Progenitor cell of endocrine pancreas (in vitro differentiated cells): ENCODE measurements at regions not wholly inside any gene's neighbourhood (a gene's known extent, or its start where the extent isn't known, plus 50 kb on each side); places are given as distances from the start of the nearest gene placed in this dataset.

Source experiments
- DNase-seq: peaks from one replicate; pipeline ENCODE4 v3.0.0; 2021; ENCODE audit warnings: low spot score; ENCODE audit not compliant: unreplicated experiment
- H3K27ac Mint-ChIP-seq: 2 replicates; pipeline ENCODE4 v1.8.0; 2021; ENCODE audit warnings: mild to moderate bottlenecking, moderate library complexity, mixed read lengths
- H3K27me3 Mint-ChIP-seq: 2 replicates; pipeline ENCODE4 v1.8.0; 2021; ENCODE audit warnings: mixed read lengths
- H3K36me3 Mint-ChIP-seq: 2 replicates; pipeline ENCODE4 v1.8.0; 2022; ENCODE audit warnings: mixed read lengths; ENCODE audit not compliant: insufficient read depth
- H3K4me1 Mint-ChIP-seq: 2 replicates; pipeline ENCODE4 v1.8.0; 2021; ENCODE audit warnings: low read depth, mixed read lengths
- H3K4me3 Mint-ChIP-seq: 2 replicates; pipeline ENCODE4 v1.8.0; 2021; ENCODE audit warnings: low read depth, mild to moderate bottlenecking, moderate library complexity, mixed read lengths
- H3K9me3 Mint-ChIP-seq: 2 replicates; pipeline ENCODE4 v1.8.0; 2021; ENCODE audit warnings: low read depth, mixed read lengths
- TF ChIP-seq, protein P1 (sequence below): fragments of 200-600 bp; sonication (generic); IDR thresholded peaks from one replicate; pipeline ENCODE4 v1.5.0; 2021; ENCODE audit warnings: antibody characterized with exemption, mild to moderate bottlenecking; ENCODE audit not compliant: unreplicated experiment

DNA sequence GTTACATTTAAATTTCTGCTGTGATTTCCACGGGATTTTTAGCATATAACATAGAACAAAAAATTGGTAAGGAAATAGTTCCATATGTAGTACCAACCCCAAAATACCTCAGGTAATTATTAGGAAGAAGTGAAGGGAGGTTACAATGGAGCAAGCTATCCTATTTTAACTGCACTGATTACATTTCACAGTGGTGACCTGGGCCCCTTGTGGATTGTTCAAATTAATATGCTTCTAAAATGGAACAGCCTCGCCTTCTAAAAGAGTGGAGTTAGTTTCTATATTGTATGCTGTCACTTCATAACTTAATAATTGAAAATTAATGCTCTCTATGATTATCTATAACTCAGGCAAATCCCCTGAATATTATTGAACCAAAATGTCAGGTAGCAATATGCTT, 651.7 kb upstream of the GBE1 start:
- H3K27me3 Mint-ChIP-seq = no peaks in the 10 kb centered on the region
- no peak for DNase-seq
- no peak overlapping the region for H3K27ac Mint-ChIP-seq
- no peaks in the 10 kb centered on the region for H3K4me1 Mint-ChIP-seq
- TF ChIP-seq, protein P1, sequence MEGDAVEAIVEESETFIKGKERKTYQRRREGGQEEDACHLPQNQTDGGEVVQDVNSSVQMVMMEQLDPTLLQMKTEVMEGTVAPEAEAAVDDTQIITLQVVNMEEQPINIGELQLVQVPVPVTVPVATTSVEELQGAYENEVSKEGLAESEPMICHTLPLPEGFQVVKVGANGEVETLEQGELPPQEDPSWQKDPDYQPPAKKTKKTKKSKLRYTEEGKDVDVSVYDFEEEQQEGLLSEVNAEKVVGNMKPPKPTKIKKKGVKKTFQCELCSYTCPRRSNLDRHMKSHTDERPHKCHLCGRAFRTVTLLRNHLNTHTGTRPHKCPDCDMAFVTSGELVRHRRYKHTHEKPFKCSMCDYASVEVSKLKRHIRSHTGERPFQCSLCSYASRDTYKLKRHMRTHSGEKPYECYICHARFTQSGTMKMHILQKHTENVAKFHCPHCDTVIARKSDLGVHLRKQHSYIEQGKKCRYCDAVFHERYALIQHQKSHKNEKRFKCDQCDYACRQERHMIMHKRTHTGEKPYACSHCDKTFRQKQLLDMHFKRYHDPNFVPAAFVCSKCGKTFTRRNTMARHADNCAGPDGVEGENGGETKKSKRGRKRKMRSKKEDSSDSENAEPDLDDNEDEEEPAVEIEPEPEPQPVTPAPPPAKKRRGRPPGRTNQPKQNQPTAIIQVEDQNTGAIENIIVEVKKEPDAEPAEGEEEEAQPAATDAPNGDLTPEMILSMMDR = no peak
- H3K9me3 Mint-ChIP-seq = no peaks in the 10 kb centered on the region
- no peak overlapping the region for H3K4me3 Mint-ChIP-seq
- no peaks in the 10 kb centered on the region for H3K36me3 Mint-ChIP-seq

DNA sequence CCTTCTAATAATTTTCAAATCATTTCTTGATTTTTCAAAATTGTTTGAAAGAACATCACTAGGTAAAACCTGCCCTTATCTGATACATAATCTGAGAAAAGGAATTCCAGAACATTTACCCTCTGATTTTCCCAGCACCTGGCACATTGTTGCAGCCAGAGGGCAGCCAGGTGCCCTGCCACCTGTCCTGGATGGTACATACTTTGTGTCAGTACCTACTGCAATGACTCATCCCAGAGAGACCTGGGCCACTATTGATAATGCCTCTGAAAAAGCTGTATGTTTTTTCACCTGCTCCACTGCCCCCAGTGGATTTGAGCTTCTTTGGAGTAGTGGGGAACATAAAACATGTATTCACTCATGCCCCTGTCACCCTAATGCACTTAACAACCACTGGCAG, 648.9 kb upstream of the GBE1 start:
- no peak for DNase-seq
- H3K27ac Mint-ChIP-seq = no peak overlapping the region
- TF ChIP-seq, protein P1 = no peak
- no peak overlapping the region for H3K4me3 Mint-ChIP-seq
- H3K27me3 Mint-ChIP-seq = no peaks in the 10 kb centered on the region
- no peaks in the 10 kb centered on the region for H3K4me1 Mint-ChIP-seq
- H3K36me3 Mint-ChIP-seq = no peaks in the 10 kb centered on the region
- no peaks in the 10 kb centered on the region for H3K9me3 Mint-ChIP-seq

DNA sequence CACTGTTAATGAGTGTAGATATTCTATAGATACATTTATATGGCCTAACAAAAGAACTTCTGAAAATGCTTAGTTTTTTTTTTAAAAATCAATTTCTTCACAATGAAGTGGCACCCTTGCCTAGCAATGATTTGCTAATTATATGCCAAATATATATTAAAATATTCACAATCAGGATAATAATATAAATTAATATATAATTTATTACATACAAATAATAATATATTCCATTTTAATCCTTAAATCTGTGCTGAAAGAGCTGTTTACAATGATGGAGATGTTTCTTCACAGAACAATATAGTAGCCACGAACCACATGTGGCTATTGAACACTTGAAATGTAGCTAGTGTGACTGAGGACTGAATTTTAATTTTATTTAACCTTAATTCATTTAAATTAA, 648.4 kb upstream of the GBE1 start:
- no peaks in the 10 kb centered on the region for H3K27me3 Mint-ChIP-seq
- TF ChIP-seq, protein P1 = no peak
- H3K27ac Mint-ChIP-seq = no peak overlapping the region
- no peak for DNase-seq
- no peaks in the 10 kb centered on the region for H3K4me1 Mint-ChIP-seq
- H3K4me3 Mint-ChIP-seq = no peak overlapping the region
- no peaks in the 10 kb centered on the region for H3K36me3 Mint-ChIP-seq
- H3K9me3 Mint-ChIP-seq = no peaks in the 10 kb centered on the region

DNA sequence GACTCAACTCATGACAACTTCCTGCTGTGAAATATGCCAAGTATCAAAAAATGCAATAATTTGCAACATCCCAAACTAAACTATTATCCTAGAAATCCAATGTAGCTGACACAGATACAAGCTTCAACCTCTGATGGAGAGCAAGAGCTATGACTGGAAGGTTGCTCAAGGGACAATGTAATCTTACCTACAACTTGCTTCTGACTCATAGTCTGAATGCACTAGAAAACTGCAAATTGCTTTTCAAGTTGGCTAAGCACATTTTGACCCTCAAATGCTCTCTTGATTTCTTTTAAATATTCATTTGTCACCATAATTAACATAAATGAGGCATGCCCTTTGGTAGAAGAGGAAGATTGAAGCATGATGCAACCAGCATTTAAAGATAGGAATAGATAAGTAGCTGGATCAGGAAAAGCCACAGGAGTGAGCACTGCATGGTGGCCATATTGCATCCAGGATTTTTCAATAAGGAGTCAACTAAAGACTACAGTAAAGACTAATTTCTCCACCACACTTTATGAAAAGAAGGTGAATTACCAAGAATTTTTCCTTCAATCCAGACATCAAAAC, 630.8 kb upstream of the GBE1 start:
- DNase-seq = no peak
- Mint-ChIP-seq H3K36me3 (no peaks in the 10 kb centered on the region), H3K27me3 (no peaks in the 10 kb centered on the region), H3K4me3 (no peak overlapping the region), H3K4me1 (peaks cover 2% of the 10 kb centered on the region), H3K27ac (no peak overlapping the region), H3K9me3 (peaks cover 4% of the 10 kb centered on the region)
- TF ChIP-seq, protein P1 = no peak

DNA sequence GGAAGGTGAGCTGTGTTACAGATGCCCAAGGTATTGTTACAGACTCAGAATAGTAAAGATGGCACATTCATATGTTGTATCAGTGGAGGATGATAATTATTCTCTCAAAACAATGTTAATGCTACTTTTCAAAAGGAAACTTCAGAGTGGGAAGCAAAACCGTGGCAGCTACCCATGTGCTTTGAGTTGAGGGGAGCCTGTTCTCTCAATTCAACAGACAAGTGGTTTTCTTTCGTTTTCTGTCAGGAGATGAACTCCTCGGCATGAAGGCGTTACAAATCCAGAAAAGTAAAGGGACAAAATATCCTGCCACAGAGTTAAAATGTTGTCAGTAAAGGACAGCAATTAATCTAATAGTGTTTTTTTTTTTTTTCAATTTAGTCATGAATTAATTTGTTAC, 629.4 kb upstream of the GBE1 start:
- DNase-seq = no peak
- H3K36me3 Mint-ChIP-seq = no peaks in the 10 kb centered on the region
- no peaks in the 10 kb centered on the region for H3K4me1 Mint-ChIP-seq
- no peak overlapping the region for H3K27ac Mint-ChIP-seq
- TF ChIP-seq, protein P1 = no peak
- no peak overlapping the region for H3K4me3 Mint-ChIP-seq
- H3K9me3 Mint-ChIP-seq = peaks cover 4% of the 10 kb centered on the region
- no peaks in the 10 kb centered on the region for H3K27me3 Mint-ChIP-seq
